Activated CD4-positive, alpha-beta T cell treated with anti-CD3 and anti-CD28 coated beads for 24 hours (primary cell): ENCODE measurements at regions not wholly inside any gene's neighbourhood (a gene's known extent, or its start where the extent isn't known, plus 50 kb on each side); places are given as distances from the start of the nearest gene placed in this dataset.
"Not testable (repeated sequence)": the region's sequence is repeated elsewhere in the genome, so short reads cannot be mapped to it uniquely, and the experiment has no call there.

ENCODE experiments used
- DNase-seq, 2 donors: peaks; one replicate each; pipeline ENCODE4 v3.0.0-alpha.2; 2020; ENCODE audit warnings: low read depth in 2 of 2

DNA sequence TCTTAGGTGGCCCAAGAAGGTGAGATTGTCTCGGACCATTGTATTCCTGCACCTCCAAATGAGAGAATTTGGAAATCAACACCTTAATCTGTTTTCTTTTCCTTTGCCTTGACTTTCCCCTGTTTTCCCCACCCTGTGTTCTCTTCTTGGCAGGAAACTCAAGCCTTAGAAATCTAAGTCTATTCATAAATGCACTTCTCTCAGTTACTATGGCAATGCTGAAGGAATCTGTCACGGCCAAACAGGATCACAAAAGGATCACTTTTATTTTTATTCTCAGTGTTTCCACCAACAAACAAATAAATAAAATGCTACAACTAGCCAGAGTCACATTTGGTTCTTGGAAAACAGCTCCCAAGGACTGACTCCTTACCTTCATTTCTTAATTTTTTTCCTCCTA is 270.5 kb downstream of the BCAT1 start:
- no peak for DNase-seq

DNA sequence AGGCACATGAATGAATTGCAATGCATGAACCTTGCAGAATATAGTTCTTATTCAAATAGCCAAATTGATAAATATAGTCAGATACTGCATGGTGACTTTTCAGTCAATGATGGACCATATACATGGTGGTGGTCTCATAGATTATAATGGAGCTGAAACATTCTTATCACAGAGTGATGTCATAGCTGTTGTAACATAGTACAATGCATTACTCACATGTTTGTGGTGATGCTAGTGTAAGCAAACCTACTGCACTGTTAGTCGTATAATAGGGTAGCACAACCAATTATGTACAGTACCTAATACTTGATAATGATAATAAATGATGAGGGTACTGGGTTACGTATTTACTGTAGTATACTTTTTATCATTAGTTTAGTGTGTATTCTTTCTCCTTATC is 280.3 kb downstream of the BCAT1 start:
- no peak for DNase-seq

DNA sequence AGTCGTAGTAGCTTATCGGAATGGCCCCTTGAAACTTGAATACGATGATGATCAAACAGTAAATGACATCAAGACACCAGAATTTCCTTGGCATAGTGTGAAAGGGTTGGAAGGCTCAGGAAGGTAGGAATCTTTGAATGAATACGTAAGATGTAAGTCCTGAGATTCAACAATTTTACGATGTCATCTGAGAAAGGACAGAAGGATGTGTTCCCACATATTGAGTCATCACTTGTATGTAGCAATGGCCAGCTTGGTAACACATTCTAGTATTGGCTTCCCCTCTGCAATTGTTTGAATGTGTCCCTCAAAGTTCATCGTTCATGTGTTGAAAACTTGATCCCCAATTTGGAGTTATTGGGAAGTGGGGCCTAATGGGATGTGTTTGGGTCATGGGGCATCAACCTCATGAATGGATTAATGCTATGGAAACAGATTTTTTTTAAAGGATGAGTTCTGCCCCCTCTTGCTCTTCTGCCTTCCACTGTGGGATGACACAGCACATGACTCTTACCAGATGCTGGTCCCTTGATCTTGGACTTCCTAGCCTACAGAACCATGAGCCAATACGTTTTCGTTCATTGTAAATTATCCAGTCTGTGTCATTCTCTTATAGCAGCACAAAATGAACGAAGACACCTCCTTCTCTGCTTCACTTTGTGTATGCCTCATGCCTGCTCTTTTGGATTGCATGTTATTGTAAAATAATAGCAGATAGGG is 284.6 kb downstream of the BCAT1 start:
- DNase-seq: no peak

DNA sequence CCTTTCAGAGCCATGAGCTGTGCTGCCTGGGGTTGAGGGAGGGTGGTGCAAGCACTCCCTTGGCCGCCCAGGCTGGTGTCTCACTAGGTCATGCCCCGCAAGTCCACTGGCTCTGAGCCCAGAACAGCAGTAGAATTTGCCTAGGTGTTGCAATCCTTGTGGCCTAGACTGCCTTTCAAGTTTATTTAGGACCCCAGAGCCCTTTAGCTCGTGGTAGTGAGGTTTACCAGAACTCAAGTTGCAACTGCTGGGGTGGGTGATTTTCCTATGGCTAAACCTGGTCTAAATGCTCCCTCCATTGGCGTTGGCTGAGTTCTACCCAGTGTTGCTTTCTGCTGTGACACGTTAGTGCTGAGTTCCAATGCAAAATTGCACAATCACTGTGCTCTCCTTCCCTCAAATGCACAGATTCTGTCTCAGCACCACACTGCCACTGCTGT is 287.2 kb downstream of the BCAT1 start:
- DNase-seq: no peak

DNA sequence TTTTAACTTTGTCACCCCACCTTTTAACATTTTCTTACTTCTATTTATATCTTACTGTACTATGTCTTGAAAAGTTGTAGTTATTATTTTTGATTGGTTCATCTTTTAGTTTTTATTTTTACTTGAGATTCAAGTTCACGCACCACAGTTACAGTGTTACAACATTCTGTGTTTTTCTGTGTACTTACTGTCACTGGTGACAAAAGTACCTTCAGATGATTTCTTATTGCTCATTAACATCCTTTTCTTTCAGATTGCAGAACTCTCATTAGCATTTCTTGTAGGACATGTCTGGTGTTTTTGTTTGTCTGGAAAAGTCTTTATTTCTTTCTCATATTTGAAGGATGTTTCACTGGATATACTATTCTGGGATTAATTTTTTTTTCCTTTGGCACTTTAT is 289.9 kb downstream of the BCAT1 start:
- no peak for DNase-seq

DNA sequence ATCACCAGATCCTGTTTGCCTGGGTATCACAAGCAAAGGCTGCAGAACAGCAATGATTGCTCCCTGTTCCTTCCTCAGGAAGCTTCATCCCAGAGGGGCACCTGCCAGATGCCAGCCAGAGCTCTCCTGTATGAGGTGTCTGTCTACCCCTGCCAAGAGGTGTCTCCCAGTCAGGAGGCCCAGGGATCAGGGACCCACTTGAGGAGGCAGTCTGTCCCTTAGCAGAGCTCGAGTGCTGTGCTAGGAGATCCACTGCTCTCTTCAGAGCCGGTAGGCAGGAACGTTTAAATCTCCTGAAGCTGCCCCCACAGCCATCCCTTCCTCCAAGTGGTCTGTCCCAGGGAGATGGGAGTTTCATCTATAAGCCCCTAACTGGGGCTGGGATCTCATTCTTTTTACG is 294.6 kb downstream of the BCAT1 start:
- not testable (repeated sequence) for DNase-seq

DNA sequence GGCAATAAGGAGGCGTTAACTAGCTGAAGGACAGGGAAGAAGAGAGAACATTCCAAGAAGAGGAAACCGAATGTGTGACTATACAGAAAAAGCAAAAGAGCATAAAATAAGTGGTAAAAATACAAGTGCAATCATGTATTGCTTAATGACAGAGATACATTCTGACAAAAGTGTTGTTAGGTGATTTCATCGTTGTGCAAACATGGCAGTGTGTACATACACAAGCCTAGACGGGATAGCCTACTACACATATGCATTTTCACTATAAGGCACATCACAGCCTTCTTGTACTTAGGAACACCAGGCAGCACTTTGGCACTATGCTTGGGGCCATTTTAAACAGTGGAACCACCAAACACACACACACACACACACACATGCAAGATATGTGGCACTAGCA is 299.3 kb downstream of the BCAT1 start:
- no peak for DNase-seq

DNA sequence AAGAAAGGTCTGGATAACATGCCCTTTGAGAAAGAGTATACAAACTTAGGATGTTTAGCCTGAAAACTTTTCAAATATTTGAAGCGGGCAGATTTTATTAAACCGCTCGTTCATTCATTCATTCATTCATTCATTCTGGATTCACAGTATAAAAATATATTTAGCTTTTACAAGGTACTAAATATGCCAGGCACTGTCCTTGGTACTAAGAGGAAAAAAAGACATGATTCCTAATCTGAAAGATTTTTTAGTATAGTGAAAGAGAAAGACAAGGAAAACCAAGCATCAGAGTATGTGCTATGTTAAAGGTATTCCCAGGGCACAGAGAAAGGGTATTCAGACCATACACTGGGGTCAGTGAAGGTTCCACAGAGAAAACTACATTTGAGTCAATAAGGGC is 299.7 kb downstream of the BCAT1 start:
- no peak for DNase-seq

DNA sequence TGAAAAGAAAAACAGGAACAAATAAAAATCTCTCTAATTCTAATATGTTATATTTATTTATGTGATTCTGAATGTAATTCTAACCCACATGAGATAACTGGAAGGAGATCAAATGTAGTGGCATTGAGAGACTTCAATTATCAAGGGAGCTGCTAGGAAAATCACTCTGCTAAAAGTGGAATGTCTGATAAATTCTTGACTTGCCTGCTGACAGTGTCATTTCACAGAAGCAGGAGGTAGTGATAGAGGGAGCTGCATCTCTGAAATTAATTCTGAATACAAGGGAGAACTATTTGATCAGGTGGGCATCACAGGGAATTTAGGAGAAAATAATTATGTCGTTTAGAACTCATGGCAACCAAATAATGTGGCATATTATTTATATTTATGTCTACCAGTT is 303.6 kb downstream of the BCAT1 start:
- DNase-seq: no peak

DNA sequence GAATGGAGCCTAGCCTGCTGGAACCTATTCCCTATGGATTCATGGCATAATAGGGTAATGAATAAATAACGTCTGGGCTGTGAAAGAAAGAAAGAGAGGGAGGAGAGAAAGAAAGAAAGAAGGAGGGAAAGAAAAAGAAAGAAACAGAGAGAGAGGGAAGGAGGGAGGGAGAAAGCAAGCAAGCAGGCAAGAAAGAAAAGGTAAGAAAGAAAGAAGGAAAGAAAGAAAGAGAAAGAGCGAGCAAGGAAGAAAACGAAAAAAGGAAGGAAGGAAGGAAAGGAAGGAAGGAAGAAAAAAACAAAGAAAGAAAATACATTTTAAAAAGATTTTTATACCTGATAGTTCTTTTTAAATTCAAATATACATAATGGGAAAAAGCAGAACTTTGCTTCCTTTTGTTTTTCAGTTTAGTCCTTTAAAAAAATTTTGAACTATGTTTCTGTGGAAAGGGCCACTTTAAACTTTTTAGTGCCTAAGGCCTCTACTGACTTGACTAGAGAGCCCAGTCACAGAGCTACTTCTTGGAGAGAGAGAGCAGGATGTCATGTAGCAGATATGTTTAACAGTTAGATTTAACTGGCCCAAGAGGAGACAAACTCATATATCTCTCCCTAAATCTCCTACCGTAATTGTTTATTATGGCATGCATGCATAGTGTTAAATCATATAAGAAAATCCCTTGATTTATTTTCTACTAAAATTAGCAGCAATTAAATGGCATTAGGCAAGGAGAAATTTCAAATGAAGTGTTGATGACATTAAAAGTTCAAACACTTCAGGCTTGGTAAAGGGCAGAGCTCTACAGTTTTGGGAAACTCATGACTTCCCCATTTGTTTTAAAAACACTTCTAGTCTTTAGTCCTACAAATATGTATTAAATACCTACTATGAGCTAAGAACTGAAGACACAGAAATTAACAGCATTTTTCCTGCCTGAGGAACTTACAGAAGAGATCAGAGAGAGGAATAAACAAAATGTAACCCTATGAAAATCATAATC is 305.5 kb downstream of the BCAT1 start:
- no peak for DNase-seq

DNA sequence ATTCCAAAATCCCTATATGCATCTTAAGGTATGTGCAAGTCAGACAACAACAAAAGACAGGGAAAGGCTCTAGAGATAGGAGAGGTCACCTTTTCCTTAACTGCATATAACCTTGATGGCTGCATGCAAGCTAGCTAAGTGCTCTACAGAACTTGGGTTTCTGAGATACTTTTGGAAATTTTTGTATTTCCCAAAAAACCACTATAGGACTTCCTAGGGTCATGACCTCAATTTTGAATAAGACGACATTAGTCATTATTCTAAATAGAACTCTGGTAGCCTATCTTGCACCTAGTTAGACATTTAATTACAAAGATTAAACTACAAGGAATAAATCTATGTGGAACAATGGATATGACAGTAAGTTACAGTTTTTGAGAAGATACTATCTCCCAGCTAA is 309.3 kb downstream of the BCAT1 start:
- no peak for DNase-seq

DNA sequence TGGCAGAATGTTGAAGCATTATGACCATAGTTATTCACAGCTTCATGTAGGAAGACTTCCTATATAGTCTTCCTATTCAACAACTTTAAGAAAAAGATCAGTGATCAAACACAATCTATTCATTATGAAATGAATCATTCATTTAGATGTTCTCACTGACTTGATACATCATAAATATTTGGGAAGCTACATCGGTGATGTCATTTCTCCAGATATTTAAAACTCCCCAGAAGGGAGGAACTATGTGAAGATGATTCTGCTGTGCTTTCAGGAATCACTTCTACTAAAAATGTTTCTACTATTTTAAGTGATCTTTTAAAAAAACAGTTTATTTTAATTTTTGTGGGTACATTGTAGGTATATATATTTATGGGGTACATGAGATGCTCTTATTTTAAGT is 316.4 kb downstream of the BCAT1 start:
- no peak for DNase-seq

DNA sequence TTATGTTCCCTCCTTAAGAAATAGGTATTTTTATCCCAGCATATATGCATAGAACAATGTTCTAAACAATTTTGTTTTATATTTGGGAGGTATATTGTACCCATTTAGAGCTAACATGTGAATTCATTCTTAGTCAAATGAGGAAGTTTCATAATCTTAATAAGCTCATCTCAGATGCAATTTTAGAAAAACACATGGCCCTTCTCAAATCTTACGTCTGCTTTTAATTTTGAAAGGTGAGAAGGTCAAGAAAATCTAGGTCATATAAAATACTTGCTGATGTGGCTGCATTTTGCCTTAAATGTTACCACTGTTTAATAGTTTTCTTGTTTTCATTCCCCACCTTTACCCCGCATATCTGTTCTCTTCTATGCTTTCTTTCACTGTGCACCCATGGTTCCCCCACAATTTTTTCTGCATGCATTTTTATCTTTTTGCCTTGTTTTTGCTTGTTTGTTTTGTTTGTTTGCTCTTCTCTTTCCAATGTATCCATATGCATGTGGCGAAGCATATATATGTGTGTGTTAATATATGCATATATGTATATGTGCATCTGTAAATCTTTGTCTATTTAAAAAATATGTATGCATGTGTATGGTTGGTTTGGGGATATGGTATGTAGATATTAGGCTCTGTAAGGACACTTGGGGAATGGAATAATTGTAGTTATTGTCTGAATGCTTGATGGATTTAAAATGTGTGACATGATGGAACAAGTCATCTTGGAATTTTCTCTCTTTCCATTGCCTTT is 317.1 kb downstream of the BCAT1 start:
- DNase-seq: no peak

DNA sequence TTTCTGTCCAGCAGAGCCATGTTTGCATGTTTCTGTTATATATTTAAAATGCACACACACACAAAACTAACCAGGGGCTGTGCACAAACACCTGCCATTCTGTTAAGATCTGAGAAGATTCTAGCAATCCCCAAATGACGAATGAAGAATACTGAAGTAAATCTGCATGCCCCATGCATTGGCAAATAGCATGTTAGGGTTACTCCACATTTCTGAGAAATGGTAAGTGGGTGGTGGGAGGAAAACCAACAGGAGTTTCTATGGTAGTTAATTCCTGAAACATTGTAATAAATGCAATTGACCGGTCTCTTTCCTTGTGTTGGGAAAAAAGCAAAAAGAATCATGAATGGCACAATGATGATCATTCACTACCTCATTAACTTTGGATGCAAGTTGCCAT is 318.0 kb downstream of the BCAT1 start:
- no peak for DNase-seq

DNA sequence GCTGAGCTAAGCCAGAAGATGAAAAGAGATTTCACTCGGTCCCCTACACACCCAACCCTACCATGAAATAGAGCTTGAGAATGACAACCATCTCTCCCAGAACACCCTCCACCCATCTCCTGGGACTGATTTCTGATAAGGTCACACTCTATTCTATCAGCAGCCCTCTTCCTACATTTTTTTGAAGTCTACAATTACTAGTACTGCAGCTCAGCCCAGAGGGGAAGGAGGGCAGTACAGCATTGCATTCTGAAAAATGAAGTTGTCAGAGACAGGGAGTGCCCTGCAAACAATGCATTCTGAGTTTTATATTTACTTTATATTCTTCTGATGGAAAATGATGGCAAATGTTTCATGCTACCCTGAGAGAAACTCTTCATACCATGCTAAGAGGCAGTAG is 318.5 kb downstream of the BCAT1 start:
- DNase-seq: no peak

DNA sequence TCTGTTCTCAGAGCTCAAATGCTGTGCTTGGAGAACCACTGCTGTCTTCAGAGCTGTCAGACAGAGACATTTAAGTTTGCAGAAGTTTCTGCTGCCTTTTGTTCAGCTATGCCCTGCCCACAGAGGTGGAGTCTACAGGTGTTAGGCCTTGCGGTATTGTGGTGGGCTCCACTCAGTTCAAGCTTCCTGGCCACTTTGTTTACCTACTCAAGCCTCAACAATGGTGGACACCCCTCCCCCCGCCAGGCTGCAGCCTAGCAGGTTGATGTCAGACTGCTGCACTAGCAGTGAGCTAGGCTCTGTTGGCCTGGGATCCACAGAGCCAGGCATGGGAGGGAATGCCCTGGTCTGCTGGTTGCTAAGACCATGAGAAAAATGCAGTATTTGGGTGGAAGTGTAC is 323.8 kb downstream of the BCAT1 start:
- no peak for DNase-seq

DNA sequence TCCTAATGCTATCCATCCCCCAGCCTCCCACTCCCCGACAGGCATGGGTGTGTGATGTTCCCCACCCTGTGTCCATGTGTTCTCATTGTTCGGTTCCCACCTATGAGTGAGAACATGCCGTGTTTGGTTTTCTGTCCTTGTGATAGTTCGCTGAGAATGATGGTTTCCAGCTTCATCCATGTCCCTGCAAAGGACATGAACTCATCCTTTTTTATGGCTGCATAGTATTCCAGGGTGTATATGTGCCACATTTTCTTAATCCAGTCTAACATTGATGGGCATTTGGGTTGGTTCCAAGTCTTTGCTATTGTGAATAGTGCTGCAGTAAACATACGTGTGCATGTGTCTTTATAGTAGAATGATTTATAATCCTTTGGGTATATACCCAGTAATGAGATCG is 328.9 kb downstream of the BCAT1 start:
- not testable (repeated sequence) for DNase-seq

DNA sequence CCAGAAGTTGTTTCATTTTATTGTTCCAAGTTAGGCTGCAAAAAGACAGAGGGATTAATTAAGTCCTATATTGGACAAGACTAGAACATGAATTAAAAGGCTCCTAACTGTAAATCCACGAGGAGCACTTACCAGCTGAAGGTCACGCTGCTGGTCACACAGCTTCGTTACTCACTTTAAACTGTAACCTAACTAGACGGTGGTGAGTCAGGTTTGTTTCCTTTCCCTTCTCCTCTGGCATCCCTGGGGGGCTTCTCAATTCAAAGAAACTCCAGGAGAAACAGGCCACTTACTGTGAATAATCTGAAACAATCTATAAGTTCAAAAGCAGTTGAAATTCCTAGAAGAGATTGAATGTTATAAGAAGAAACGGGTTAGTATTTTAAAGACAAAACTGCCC is 331.4 kb downstream of the BCAT1 start:
- no peak for DNase-seq

DNA sequence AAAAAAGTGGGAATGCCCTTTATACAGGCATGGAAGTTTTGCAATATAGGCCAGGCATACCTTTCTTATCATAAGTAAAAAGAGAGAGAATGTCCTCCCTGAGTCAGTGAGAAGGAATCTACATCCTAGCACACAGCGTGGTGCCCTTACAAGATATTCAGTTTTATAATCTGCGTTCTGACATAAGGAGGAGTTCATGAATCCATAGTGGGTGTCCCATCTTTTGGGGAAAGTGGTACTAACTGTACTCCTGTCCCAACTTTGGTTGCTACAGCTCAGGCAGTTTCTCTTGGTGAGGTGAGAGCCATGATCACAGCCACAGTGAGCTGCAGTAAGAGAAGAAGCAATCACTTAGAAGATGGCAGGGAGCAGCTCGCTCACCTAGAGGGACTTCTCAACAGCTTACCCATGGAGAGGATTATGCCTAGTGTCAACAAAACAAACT is 332.9 kb downstream of the BCAT1 start:
- DNase-seq: no peak

DNA sequence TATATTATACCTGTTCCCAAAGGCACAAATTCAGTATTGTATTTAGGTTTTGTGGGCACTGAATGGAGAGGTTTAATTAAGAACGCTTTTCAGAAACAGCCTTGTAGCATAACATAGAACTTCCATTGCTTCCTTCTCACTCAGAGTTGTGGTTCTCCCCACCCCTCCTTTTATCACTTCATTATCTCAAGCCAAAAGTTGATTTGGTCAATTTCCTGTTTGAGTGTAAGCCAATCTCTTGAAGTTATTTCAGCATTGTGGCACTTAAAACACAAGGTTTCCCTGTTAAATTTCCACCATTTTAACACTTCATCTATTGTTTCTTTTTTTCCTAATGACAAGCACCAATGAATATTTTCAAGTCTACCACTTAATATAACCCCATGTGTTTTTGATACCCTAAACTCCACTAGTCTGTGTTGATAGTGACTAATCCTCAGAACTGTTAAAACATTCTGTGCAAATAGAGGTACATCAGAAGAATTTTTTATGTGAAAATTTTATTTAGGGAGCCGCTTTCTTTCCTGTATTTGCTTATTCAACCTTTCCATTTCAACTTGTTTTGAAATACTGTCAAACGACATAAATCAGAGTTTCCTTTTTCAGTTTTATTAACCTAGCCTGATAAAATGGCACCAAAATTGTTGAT is 340.1 kb downstream of the BCAT1 start:
- no peak for DNase-seq

DNA sequence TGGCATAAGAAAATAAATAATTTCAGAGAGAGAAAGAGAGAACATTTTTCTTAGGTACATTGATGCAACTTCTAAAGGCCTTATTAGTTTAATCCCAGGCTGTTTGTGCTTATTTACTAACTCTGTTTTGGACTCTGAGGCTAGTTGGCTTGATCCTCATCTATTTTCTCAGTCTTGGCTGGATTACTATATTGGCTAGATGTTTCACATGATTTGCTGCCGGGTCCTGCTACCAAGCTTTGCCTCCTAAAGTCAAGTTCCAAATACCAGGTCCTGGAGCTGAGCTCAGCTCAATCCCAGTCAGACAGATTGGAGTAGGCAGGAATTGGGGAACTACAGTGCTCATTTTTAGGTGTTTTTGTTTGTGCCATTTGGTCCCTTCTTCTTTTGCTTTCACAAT is 340.8 kb downstream of the BCAT1 start:
- no peak for DNase-seq

DNA sequence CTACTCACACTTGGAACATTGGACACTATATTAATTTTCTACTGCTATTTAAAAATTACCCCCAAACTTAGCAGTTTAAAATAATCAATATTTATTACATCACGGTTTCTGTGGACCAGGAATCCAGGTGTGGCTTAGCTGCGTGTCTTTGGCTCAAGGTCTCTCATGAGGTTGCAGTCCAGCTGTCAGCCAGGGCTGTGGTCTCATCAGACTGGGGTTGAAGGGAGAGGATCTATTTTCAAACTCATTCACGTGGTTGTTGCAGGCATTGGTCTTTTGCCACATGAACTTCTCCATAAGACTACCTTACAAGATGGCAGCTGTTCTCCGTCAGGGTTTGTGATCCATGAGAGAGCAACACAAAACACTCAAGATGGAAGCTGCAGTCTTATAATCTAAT is 343.0 kb downstream of the BCAT1 start:
- DNase-seq: no peak
